WERI-Rb-1 (cell line): ENCODE measurements at regions not wholly inside any gene's neighbourhood (a gene's known extent, or its start where the extent isn't known, plus 50 kb on each side); places are given as distances from the start of the nearest gene placed in this dataset.

ENCODE experiments used
- DNase-seq: peaks from one replicate; pipeline ENCODE4 v3.0.0-alpha.2; 2020
- H3K27ac ChIP-seq: fragments of 250-450 bp; sonication (Bioruptor Pico); 2 replicates; pipeline ENCODE4 v1.5.1; 2020; ENCODE audit warnings: mild to moderate bottlenecking, moderate library complexity
- H3K27me3 ChIP-seq: fragments of 250-450 bp; sonication (Bioruptor Pico); 2 replicates; pipeline ENCODE4 v1.5.1; 2021; ENCODE audit warnings: mild to moderate bottlenecking, low read depth, moderate library complexity; ENCODE audit not compliant: insufficient read depth, severe bottlenecking
- H3K36me3 ChIP-seq: fragments of 250-450 bp; sonication (Bioruptor Pico); 2 replicates; pipeline ENCODE4 v1.5.1; 2020; ENCODE audit warnings: mild to moderate bottlenecking, moderate library complexity
- H3K4me3 ChIP-seq: 2 replicates; pipeline ENCODE4 v1.5.1; 2011; ENCODE audit warnings: low read depth, mild to moderate bottlenecking, control low read depth, low read length
- H3K9me3 ChIP-seq: fragments of 250-450 bp; sonication (Bioruptor Pico); 2 replicates; pipeline ENCODE4 v1.5.1; 2021; ENCODE audit warnings: mild to moderate bottlenecking, moderate library complexity; ENCODE audit not compliant: severe bottlenecking
- CTCF ChIP-seq: IDR thresholded peaks from 2 replicates; pipeline ENCODE4 v1.5.1; 2011; ENCODE audit warnings: low read depth, mild to moderate bottlenecking, control low read depth, inconsistent platforms, low read length

GRCh38 chr3:87607234-87607633 lies 330.9 kb upstream of the POU1F1 start:
- H3K27ac ChIP-seq, result no peak overlapping the region
- peaks cover 4% of the 10 kb centered on the region for H3K9me3 ChIP-seq
- DNase-seq, result no peak
- no peaks in the 10 kb centered on the region for H3K36me3 ChIP-seq
- TF ChIP-seq CTCF, result no peak
- no peak overlapping the region for H3K4me3 ChIP-seq
- no peaks in the 10 kb centered on the region for H3K27me3 ChIP-seq

GRCh38 chr3:87595798-87596197 lies 319.4 kb upstream of the POU1F1 start:
- no peaks in the 10 kb centered on the region for H3K27me3 ChIP-seq
- H3K27ac ChIP-seq, result no peak overlapping the region
- no peak overlapping the region for H3K4me3 ChIP-seq
- DNase-seq, result no peak
- no peak for TF ChIP-seq CTCF
- H3K36me3 ChIP-seq, result no peaks in the 10 kb centered on the region
- no peaks in the 10 kb centered on the region for H3K9me3 ChIP-seq

DNA sequence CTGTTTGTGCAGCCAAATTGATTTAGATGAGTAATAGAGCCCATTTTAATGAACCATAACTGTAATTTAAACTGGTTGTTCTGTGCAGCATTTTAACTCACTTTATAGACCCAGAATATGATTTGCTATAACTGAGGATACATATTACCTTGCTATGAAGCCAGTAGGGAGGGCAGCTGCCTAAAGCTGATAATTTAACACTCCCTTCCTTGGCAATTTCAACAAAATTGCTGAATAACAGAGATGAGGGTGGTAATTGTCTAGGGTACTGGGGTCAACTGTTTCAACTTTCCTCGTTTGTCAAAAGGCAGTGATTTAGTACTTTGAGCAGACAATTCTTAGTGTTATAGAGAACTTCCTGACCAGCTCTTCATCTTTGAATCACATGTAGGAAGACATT lies 304.9 kb upstream of the POU1F1 start:
- DNase-seq, result no peak
- H3K27ac ChIP-seq, result no peak overlapping the region
- H3K36me3 ChIP-seq, result no peaks in the 10 kb centered on the region
- no peak for TF ChIP-seq CTCF
- H3K9me3 ChIP-seq, result no peaks in the 10 kb centered on the region
- H3K27me3 ChIP-seq, result no peaks in the 10 kb centered on the region
- no peak overlapping the region for H3K4me3 ChIP-seq

GRCh38 chr3:87576752-87577151 lies 300.4 kb upstream of the POU1F1 start:
- Histone ChIP-seq H3K36me3 (no peaks in the 10 kb centered on the region), H3K4me3 (no peak overlapping the region), H3K27me3 (peaks cover 3% of the 10 kb centered on the region), H3K9me3 (no peaks in the 10 kb centered on the region), H3K27ac (no peak overlapping the region)
- no peak for TF ChIP-seq CTCF
- no peak for DNase-seq

- Histone ChIP-seq H3K27ac (no peak overlapping the region), H3K27me3 (peaks cover 3% of the 10 kb centered on the region), H3K4me3 (no peak overlapping the region), H3K9me3 (no peaks in the 10 kb centered on the region), H3K36me3 (no peaks in the 10 kb centered on the region)
- no peak for DNase-seq
- no peak for TF ChIP-seq CTCF
These were observed 299.2 kb upstream of the POU1F1 start for GRCh38 chr3:87575550-87575949.

DNA sequence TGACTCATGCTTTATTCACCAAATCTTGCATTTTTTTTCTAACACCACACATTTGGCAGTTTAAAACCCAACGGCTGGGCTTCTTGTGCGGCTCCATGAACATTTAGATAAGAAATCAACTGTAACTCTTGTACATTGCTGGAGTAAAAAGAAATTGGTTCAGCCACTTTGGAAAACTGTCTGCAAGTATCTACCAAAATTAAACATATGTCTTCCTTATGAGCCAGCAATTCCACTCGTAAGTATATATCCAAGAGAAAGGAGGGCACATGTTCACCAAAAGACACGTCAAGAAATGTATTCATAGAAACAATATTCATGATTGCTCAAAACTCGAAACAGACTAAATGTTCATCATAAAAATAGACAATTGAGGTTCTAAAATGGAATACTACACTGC lies 291.9 kb upstream of the POU1F1 start:
- TF ChIP-seq CTCF, result no peak
- no peak overlapping the region for H3K27ac ChIP-seq

More for the DNA sequence above, 291.9 kb upstream of the POU1F1 start:
- Histone ChIP-seq H3K9me3 (no peaks in the 10 kb centered on the region), H3K27me3 (no peaks in the 10 kb centered on the region), H3K36me3 (no peaks in the 10 kb centered on the region), H3K4me3 (no peak overlapping the region)
- no peak for DNase-seq
